Stomach (tissue), 8 donors: ENCODE measurements at regions not wholly inside any gene's neighbourhood (a gene's known extent, or its start where the extent isn't known, plus 50 kb on each side); places are given as distances from the start of the nearest gene placed in this dataset.

ENCODE experiments used
- DNase-seq, 2 donors: peaks; one replicate each; pipeline versions ENCODE4 v3.0.0 to v3.0.0-alpha.2; 2013 to 2019
- H3K27ac ChIP-seq, 5 donors: fragments of 200-600 bp in 4 of 5; sonication (generic) in 4 of 5; one replicate each; pipeline ENCODE4 v1.5.1; 2013 to 2019; ENCODE audit warnings: mild to moderate bottlenecking in 1 of 5, moderate library complexity in 1 of 5
- H3K27me3 ChIP-seq, 3 donors: fragments of 200-600 bp; sonication (generic); one replicate each; pipeline ENCODE4 v1.5.1; 2017 to 2019; ENCODE audit warnings: mixed run types in 1 of 3
- H3K36me3 ChIP-seq, 4 donors: fragments of 200-600 bp; sonication (generic); 1 replicate in 3 of 4; 2 replicates in 1 of 4; pipeline ENCODE4 v1.5.1; 2016 to 2019
- H3K4me1 ChIP-seq, 4 donors: fragments of 200-600 bp; sonication (generic); one replicate each; pipeline ENCODE4 v1.5.1; 2016 to 2019
- H3K4me3 ChIP-seq, 4 donors: fragments of 200-600 bp; sonication (generic) in 3 of 4; one replicate each; pipeline ENCODE4 v1.5.1; 2016 to 2019; ENCODE audit warnings: mild to moderate bottlenecking in 1 of 4
- H3K9me3 ChIP-seq, 4 donors: fragments of 200-600 bp; sonication (generic); one replicate each; pipeline ENCODE4 v1.5.1; 2016 to 2019
- EP300 ChIP-seq: sonication (generic); formaldehyde crosslinking; IDR thresholded peaks from one replicate; pipeline ENCODE4 v1.6.1; 2017; ENCODE audit warnings: antibody characterized with exemption
- POLR2A ChIP-seq, 4 donors: fragments of 450-650 bp; IDR thresholded peaks; one replicate each; pipeline ENCODE4 v1.6.1; 2016; ENCODE audit warnings: antibody characterized with exemption in 4 of 4, control low read depth in 2 of 4, mild to moderate bottlenecking in 1 of 4, moderate library complexity in 1 of 4
- POLR2AphosphoS5 ChIP-seq, 3 donors: sonication (generic); formaldehyde crosslinking; IDR thresholded peaks; one replicate each; pipeline ENCODE4 v1.6.1; 2016; ENCODE audit warnings: antibody characterized with exemption in 3 of 3
- WGBS, 5 donors: extraction: QIAGEN DNeasy Blood & Tissue Kit in 3 of 5; methylation state at CpG; one replicate each; pipeline versions ENCODE4 v1.1.5 to v1.1.7; 2013 to 2018; 5-methylcytosine and 5-hydroxymethylcytosine counted together
- intact Hi-C: fragments of 100-400 bp; cut with DNase I; formaldehyde crosslinking; loops from one replicate; pipeline ENCODE4 v1.15.1; 2023; ENCODE audit warnings: low total_unique reads
- TF ChIP-seq, protein P1 (sequence below), 7 experiments: fragments of 450-650 bp in 4 of 7; fragments of 200-600 bp in 3 of 7; sonication (generic) in 3 of 7; IDR thresholded peaks; one replicate each; pipeline ENCODE4 v1.5.1; 2016 to 2019; ENCODE audit warnings: antibody characterized with exemption in 7 of 7, control low read depth in 2 of 7, mild to moderate bottlenecking in 1 of 7
- donor health status: healthy with polysubstance abuse.
- donor health status: Bipolar disorder and iron deficiency.
- donor health status: healthy.

DNA sequence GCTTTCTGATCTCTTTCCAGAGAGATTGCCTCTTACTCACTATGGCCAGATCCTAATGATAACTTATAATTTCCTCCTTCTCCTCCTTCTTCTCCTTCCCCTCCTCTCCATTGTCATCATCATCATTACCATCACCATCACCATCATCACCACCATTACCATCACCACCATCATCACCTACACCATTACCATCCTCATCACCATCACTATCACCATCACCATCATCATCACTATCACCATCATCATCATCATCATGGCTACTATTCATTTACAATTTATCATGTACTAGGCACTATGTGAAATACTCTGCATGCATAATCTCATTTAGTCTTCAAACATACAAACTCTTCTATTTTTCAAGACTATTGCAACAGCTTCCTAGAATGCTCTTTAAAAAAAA is 540.9 kb upstream of the C16orf82 start:
- TF ChIP-seq EP300 = no peak
- no peak for TF ChIP-seq POLR2AphosphoS5 (IDR thresholded peaks at IDR 0.05)
- TF ChIP-seq, protein P1, sequence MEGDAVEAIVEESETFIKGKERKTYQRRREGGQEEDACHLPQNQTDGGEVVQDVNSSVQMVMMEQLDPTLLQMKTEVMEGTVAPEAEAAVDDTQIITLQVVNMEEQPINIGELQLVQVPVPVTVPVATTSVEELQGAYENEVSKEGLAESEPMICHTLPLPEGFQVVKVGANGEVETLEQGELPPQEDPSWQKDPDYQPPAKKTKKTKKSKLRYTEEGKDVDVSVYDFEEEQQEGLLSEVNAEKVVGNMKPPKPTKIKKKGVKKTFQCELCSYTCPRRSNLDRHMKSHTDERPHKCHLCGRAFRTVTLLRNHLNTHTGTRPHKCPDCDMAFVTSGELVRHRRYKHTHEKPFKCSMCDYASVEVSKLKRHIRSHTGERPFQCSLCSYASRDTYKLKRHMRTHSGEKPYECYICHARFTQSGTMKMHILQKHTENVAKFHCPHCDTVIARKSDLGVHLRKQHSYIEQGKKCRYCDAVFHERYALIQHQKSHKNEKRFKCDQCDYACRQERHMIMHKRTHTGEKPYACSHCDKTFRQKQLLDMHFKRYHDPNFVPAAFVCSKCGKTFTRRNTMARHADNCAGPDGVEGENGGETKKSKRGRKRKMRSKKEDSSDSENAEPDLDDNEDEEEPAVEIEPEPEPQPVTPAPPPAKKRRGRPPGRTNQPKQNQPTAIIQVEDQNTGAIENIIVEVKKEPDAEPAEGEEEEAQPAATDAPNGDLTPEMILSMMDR (IDR thresholded peaks at IDR 0.05) = no peak
- TF ChIP-seq POLR2A (IDR thresholded peaks at IDR 0.05) = no peak
- intact Hi-C loops = no loop called here

DNA sequence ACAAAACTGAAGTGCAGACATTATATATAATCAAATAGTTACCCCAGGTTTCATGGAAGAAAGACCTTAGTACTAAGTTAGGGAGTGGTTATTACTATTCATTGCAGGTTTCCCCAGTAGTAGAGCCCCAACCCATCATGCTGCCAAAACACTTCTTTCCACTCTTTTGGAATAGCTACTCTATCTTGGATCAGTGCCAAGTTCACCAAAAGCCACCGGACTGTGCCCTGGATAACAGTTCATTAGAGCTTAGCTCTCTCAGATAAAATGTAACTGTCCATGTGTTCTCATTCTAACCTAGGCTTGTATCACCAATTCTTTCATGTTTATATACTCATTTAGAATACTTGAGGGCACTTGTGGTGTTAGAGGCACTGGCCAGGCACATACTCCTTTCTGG is 540.1 kb upstream of the C16orf82 start:
- intact Hi-C loops = no loop called here
- no peaks in the 10 kb centered on the region for H3K36me3 ChIP-seq
- H3K4me1 ChIP-seq = no peaks in the 10 kb centered on the region
- H3K27ac ChIP-seq = no peak overlapping the region
- H3K9me3 ChIP-seq = no peaks in the 10 kb centered on the region
- no peak for TF ChIP-seq EP300
- TF ChIP-seq, protein P1 (IDR thresholded peaks at IDR 0.05) = no peak
- no peak for TF ChIP-seq POLR2AphosphoS5 (IDR thresholded peaks at IDR 0.05)
- no peak for TF ChIP-seq POLR2A (IDR thresholded peaks at IDR 0.05)
- no peaks in the 10 kb centered on the region for H3K27me3 ChIP-seq
- no peak overlapping the region for H3K4me3 ChIP-seq
- no peak for DNase-seq
- 53 to 65% (median 61%) methylated on average over 1 of the region's 1 CpG for WGBS, 5 donors

More for the DNA sequence above, 540.9 kb upstream of the C16orf82 start:
- no peaks in the 10 kb centered on the region for H3K9me3 ChIP-seq
- no peak overlapping the region for H3K4me3 ChIP-seq
- H3K27me3 ChIP-seq = no peaks in the 10 kb centered on the region
- no peak overlapping the region for H3K27ac ChIP-seq
- DNase-seq = no peak
- H3K4me1 ChIP-seq = no peaks in the 10 kb centered on the region
- H3K36me3 ChIP-seq = no peaks in the 10 kb centered on the region

DNA sequence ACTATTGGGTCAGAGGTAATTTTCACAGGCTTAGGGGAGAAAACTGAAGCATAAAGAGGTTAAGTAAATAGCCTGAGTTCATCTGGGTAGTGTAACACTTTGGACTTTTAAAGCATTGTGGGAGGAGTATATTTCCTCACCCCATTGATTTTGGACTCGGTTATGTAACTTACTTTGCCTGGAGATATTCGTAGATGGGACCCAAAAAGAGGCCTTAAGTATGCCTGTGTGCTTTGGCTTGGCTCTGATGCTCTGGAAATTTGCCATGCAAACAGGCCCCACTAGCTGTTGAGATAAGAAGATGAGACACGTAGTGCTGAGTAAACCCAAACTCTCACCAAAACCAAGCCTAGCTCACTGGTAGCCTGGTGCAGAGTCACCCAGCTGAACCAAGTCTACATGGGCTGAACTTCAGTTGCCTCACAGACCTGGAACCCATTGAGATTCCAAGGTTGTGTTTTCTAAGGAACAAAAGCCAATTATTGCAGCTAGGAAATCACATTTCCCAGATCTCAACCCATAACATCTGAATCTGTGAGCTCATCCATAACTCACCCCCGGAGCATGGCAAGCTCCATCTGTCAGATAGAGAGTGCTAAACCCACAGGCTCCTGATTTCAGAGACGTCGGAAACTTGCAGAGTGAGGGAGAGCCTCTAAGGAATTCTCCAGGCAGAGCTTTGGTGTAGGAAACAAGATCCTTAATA is 536.0 kb upstream of the C16orf82 start:
- Histone ChIP-seq H3K36me3 (no peaks in the 10 kb centered on the region), H3K9me3 (no peaks in the 10 kb centered on the region), H3K4me3 (no peak overlapping the region), H3K27me3 (no peaks in the 10 kb centered on the region), H3K27ac (no peak overlapping the region), H3K4me1 (no peaks in the 10 kb centered on the region)
- no peak for DNase-seq
- 51 to 63% (median 54%) methylated on average over 5 to 6 of the region's 6 CpGs for WGBS, 5 donors
- intact Hi-C loops = no loop called here
- no peak for TF ChIP-seq POLR2AphosphoS5 (IDR thresholded peaks at IDR 0.05)
- TF ChIP-seq, protein P1 (IDR thresholded peaks at IDR 0.05) = no peak
- TF ChIP-seq EP300 = no peak
- TF ChIP-seq POLR2A (IDR thresholded peaks at IDR 0.05) = no peak

DNA sequence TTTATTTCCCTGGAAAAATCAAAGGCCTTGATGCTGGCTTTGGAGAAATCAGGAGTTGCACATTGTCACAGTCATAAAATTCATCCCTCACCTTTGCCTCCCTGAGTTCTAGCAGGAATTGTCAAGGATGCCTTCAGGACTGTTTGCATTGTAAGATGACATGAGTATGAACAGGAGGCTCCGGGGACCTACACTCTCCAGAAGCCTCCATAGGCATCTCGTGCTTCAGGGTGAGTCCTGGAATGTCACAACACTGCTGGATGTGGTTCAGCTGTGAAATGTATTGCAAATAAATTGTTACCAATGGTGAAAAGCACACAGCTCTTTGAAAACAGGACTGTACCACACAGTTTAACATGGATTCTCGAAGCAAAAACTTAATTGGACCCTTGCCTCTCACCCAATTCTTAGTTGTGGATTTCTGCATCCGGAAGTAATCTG is 535.4 kb upstream of the C16orf82 start:
- Histone ChIP-seq H3K27ac (no peak overlapping the region), H3K27me3 (no peaks in the 10 kb centered on the region), H3K36me3 (no peaks in the 10 kb centered on the region), H3K9me3 (no peaks in the 10 kb centered on the region), H3K4me3 (no peak overlapping the region), H3K4me1 (no peaks in the 10 kb centered on the region)
- intact Hi-C loops = no loop called here
- DNase-seq = no peak
- TF ChIP-seq POLR2AphosphoS5 (IDR thresholded peaks at IDR 0.05) = no peak
- 47 to 56% (median 50%) methylated on average over 4 of the region's 4 CpGs for WGBS, 5 donors

DNA sequence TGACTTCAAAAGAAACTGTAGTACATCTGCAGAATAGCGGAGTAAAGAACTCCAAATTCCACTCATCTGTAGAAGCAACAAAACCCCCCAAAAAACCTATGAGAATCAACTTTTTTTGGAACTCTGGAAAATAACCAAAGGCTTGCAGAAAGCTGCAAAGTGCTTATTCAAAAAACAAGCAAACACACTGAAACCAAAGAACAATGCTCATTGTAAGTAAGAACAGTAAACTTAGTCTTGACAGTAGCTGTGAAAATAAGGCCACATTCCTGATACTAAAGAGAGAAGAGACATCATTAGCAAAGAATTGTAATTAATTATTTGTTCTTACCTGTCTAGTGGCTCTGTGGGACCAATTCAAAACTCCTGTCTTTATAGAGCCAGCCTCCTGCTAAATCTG is 534.3 kb upstream of the C16orf82 start:
- Histone ChIP-seq H3K4me3 (no peak overlapping the region), H3K4me1 (no peaks in the 10 kb centered on the region), H3K27me3 (no peaks in the 10 kb centered on the region), H3K36me3 (no peaks in the 10 kb centered on the region), H3K9me3 (no peaks in the 10 kb centered on the region), H3K27ac (no peak overlapping the region)
- 77 to 96% (median 90%) methylated on average over 1 of the region's 1 CpG for WGBS, 5 donors
- intact Hi-C loops = no loop called here
- TF ChIP-seq POLR2A (IDR thresholded peaks at IDR 0.05) = no peak
- TF ChIP-seq, protein P1 (IDR thresholded peaks at IDR 0.05) = no peak
- TF ChIP-seq EP300 = no peak
- no peak for TF ChIP-seq POLR2AphosphoS5 (IDR thresholded peaks at IDR 0.05)
- no peak for DNase-seq
